HG03039 (cell line): ENCODE measurements at regions not wholly inside any gene's neighbourhood (a gene's known extent, or its start where the extent isn't known, plus 50 kb on each side); places are given as distances from the start of the nearest gene placed in this dataset.

Source experiments
- ATAC-seq: cut with Tn5 transposase; IDR thresholded peaks from one replicate; pipeline ENCODE4 v1.9.1; 2021; ENCODE audit warnings: mild to moderate bottlenecking, moderate library complexity; ENCODE audit not compliant: unreplicated experiment

DNA sequence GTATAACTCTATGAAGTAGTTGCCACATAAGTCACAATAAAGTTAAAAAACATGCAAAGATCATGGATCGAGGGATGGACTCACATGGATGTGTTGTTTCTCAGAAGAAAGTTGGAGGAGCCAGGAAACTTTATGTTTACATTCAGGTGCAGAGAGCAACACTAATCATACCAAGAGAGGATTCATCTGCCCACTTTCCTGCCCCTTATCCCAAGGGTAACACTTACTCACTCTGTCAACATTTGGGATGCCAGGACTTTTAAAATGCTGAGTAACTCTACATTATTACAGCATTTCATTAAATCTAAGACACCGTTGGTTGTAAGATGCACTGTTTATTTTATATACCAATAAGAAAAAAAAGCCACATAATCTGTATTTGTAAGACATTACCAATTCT, 170.4 kb downstream of the KCNE4 start:
- no peak for ATAC-seq

DNA sequence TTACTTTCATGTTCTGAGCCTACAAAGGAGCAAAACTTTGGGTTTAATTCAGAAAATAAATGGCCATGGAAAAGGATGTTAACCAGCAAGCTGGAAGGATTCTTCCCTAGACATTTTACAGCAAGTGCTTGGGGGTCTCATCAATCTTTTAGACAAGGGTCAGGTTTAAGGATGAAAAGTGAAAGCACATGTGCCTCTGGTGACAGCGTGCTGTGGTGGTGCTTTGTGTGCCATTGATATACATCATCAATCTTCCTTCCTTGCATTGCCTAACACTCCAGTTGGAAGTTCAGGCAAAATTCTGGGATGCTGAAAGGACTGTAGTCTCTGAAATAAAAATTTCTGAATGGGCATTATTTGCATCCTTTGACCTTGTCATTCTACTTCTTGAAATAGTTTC, 171.2 kb downstream of the KCNE4 start:
- ATAC-seq: no peak

GRCh38 chr2:223225266-223225665, 173.3 kb downstream of the KCNE4 start:
- ATAC-seq: no peak

DNA sequence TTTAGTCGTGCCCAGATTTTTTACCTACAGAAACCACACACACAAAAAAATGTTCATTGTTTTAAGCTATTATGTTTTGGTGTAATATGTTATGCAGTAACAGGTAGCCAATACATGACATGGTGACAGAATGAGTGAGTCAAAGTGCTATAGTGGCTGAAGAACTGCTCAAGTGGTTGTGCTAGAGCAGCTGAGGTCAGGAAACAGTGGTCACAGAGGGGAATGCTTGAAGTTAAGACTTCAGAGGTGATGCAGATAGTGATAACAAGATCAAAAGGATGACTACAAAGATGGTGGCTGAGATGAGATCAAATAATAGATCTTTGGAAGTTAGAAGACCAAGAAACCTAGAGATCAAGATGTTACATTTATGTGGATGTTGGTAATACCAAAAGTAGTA, 174.3 kb downstream of the KCNE4 start:
- no peak for ATAC-seq

DNA sequence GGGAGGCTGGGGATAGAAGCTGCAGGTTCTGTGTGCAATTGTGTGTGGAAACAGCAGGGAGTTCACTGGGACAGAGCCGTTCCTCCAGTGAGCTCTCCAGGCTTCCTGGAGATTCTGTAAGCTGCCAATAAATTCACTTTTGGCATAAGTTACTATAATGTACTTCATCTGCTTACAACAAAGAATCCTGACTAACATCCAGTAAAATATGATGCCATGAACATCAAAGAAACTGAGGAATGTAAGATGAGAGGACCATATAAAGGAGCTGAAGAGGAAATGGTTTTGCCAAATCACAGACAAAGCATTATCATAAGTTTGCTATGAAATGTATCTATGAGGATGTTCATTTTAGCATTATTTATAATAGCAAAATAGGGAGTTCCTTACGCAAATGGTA, 175.3 kb downstream of the KCNE4 start:
- ATAC-seq: no peak

DNA sequence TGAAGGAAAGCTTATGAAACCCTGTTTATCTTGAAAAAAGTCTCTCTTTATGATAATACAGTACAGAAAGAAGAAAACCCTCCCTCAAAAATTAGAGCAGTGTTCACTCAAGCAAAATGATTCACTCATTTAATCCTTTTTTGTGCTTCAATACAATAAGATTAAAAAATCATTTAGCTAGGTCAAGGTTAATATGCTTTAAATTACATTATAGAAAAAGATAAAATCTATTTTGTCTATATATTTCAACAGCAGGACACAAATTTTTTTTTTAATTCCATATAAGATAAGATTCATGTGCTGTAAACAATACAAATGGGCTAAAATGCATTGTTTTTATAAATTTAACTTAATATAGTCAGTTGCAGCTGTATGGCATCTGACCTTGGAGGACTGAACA, 176.9 kb downstream of the KCNE4 start:
- ATAC-seq: no peak

GRCh38 chr2:223230352-223230751, 178.4 kb downstream of the KCNE4 start:
- ATAC-seq: no peak

DNA sequence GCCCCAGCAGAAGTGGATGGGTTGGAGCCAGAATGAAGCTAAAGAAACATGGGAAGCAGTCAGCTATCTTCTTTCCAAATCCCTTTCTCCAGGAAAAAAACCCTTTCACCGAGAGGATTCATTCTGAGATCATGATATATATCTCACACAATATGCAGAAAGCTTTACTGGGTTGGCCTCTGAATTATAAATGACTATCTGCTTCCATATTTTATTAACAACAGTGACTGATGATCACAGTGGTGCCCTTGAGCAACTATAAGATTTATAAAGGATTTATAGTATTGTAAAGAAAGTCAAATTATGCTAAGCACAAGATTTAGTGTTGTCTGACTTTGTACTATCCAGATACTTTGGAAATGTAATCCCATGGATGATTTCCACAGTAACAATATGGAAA, 180.3 kb downstream of the KCNE4 start:
- ATAC-seq: no peak

- no peak for ATAC-seq
Observed at GRCh38 chr2:223232896-223233295, 180.9 kb downstream of the KCNE4 start.

- no peak for ATAC-seq
Observed at GRCh38 chr2:223235986-223236385, 184.0 kb downstream of the KCNE4 start.

- ATAC-seq: no peak
Observed at GRCh38 chr2:223238301-223238700, 186.3 kb downstream of the KCNE4 start.

DNA sequence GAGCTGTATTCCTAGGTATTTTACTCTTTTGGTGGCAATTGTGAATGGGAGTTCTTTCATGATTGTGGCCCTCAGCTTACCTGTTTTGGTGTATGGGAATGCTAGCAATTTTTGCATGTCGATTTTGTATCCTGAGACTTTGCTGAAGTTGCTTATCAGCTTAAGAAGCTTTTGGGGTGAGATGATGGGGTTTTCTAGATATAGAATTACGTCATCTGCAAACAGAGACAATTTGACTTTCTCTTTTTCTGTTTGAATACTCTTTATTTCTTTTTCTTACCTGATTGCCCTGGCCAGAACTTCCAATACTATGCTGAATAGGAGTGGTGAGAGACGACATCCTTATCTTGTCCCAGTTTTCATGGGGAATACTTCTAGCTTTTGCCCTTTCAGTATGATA, 191.2 kb downstream of the KCNE4 start:
- no peak for ATAC-seq

GRCh38 chr2:223247136-223247535, 195.1 kb downstream of the KCNE4 start:
- ATAC-seq: no peak

DNA sequence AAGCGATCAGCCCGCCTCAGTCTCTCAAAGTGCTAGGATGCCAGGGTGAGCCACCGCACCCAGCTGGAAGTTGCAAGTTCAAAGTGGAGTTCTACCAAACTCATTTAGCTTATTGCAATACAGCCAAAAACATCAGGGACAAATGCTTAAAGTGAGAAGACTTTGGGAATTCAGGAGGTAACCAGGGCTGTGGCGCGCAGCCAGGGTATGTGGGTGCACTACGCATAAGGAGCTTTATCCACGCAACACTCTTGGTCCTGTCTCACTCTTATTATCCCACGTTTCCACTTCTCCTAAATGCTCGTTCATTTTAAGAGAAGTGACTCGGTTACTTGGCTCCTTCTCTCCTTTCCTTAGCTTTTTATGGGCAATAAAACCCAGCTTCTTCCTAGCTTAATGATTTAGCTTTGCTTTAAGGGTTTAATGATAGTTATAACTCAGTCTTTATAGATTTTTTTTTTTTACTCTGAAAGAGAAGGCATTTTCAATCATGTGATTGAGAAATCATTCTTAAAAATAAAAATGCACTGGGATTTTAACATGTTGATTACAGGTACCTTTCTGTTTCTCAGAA, 199.8 kb downstream of the KCNE4 start:
- ATAC-seq: no peak

- no peak for ATAC-seq
Observed at GRCh38 chr2:223260681-223261080, 208.7 kb downstream of the KCNE4 start.

DNA sequence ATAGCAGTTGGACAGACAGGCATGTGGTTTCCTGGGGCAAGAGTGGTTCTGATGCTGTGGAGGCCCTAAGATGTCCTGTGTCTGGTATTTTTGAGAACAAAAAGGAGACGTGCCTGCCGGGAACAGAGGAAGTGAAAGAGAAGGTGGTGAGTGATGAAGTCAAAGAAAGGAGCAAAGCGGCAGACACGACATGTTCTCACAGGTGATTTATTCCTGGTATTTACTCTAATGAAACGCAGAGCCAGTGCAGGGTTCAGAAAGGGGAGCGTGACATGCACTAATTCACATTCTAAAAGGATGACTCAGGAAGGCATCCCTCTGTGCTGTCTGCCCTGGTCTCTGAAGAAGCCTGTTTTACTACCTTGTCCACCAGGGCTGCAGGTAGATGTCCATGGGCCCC, 211.0 kb downstream of the KCNE4 start:
- ATAC-seq: no peak

GRCh38 chr2:223264541-223265193, 212.7 kb downstream of the KCNE4 start:
- ATAC-seq: no peak

DNA sequence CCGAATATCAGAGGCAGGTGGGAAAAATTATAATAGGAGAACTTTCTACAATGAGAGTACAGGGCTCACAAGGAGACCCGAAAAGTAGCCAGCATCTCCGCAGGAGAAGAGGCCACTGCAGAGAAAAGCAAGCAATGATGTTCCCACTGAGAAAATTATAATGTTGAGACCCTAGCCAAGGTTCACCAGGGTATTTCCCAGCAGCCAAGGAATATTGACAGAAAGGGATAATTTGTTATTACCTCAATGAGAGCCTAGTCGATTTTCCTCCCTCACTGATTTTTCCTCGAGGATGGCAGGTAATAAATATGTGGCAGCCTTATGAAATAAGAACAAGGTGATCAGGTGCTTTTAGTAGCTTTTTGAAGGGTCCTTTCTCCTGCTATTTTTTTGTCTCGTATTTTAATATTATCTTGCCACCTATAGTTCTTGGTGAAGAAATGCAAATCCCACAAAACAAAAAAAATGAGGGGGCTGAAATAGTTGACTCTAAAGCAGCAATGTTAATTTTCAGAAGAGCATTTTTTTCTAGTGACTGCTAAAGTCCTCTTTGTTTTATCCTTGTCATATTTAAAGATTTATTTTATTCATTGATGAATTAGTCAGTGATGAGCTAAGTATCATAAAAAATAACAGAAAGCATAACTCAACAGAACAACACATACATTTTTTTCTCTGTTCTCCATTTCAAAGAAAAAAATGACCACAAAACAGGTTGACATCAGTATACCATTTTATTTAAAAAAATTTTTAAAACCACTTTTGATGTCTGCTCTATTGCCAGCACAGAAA, 215.4 kb downstream of the KCNE4 start:
- ATAC-seq: no peak

DNA sequence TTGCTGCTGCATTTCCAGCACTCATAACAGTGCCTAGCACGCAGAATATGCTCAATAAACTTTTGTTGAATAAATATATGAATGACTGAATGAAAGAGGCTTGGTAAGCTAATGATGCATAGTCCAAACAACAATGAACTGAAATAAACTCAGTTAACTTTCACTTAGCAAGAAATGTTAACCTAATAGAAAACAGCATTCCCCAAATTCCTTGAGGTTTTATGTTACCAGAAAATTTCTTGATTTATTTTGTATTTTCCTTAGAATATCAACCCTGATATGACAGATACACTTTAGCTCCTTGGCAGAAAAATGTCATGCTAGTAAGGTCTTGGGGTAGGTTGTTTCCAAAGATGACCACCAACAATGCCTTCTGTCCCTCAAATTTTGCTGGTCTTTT, 217.4 kb downstream of the KCNE4 start:
- ATAC-seq: no peak

DNA sequence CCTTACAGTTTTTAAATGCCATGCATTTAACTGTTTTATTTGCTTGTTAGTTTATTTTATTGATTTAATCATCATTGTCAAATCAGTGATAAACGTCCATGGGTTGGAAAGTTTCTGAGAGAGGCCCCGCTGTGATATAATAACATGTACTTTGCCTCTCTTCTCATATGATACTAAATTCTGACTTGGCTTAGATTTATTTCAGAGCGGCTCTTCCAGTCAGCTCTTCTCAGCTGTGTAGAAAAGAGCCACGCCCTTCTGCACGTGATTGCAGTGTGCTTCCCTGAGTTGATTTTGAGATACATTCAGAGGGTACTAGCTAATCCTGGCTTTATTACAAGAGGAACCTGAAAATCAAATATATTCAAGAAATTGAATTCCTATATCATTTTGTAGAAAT, 218.6 kb downstream of the KCNE4 start:
- ATAC-seq: no peak

GRCh38 chr2:223273995-223274394, 222.0 kb downstream of the KCNE4 start:
- no peak for ATAC-seq

GRCh38 chr2:223282221-223282620, 230.2 kb downstream of the KCNE4 start:
- no peak for ATAC-seq
